Mesendoderm (in vitro differentiated cells): ENCODE measurements at regions not wholly inside any gene's neighbourhood (a gene's known extent, or its start where the extent isn't known, plus 50 kb on each side); places are given as distances from the start of the nearest gene placed in this dataset.
A peak's percentile ranks its signal among the peaks of the same experiment; 100 is the strongest.

Experiments used
- DNase-seq: peaks from one replicate; pipeline ENCODE4 v3.0.0; 2013
- H2AK5ac ChIP-seq: 2 replicates; pipeline ENCODE4 v1.6.1; 2013; ENCODE audit warnings: low read length, inconsistent platforms
- H2BK120ac ChIP-seq: 2 replicates; pipeline ENCODE4 v1.6.1; 2013; ENCODE audit warnings: low read depth, mild to moderate bottlenecking, low read length, moderate library complexity, mixed read lengths
- H2BK15ac ChIP-seq: replicated peaks from 2 replicates; pipeline ENCODE4 v1.6.1; 2013; ENCODE audit warnings: low read depth, mild to moderate bottlenecking, moderate library complexity
- H2BK5ac ChIP-seq: 2 replicates; pipeline ENCODE4 v1.6.1; 2013; ENCODE audit warnings: low read length, inconsistent platforms
- H3K18ac ChIP-seq: 2 replicates; pipeline ENCODE4 v1.6.1; 2013; ENCODE audit warnings: mild to moderate bottlenecking, low read length, mixed read lengths
- H3K23ac ChIP-seq: one replicate; pipeline ENCODE4 v1.6.1; 2013; ENCODE audit warnings: low read length
- H3K27ac ChIP-seq: 2 replicates; pipeline ENCODE4 v1.5.1; 2013; ENCODE audit warnings: low read depth, mild to moderate bottlenecking, inconsistent platforms, low read length, moderate library complexity
- H3K27me3 ChIP-seq: 2 replicates; pipeline ENCODE4 v1.6.1; 2013; ENCODE audit warnings: low read length, control low read depth, mild to moderate bottlenecking, inconsistent platforms; ENCODE audit not compliant: insufficient read depth, poor library complexity
- H3K36me3 ChIP-seq: 2 replicates; pipeline ENCODE4 v1.6.1; 2013; ENCODE audit warnings: low read length, inconsistent platforms; ENCODE audit not compliant: control insufficient read depth, insufficient read depth
- H3K4ac ChIP-seq: one replicate; pipeline ENCODE4 v1.6.1; 2013; ENCODE audit warnings: low read depth, mild to moderate bottlenecking, low read length, moderate library complexity
- H3K4me1 ChIP-seq: 2 replicates; pipeline ENCODE4 v1.6.1; 2013; ENCODE audit warnings: low read depth, low read length, inconsistent platforms; ENCODE audit not compliant: control insufficient read depth
- H3K4me2 ChIP-seq: 2 replicates; pipeline ENCODE4 v1.6.1; 2013; ENCODE audit warnings: low read length
- H3K4me3 ChIP-seq: 2 replicates; pipeline ENCODE4 v1.5.1; 2013; ENCODE audit warnings: mild to moderate bottlenecking, low read length
- H3K56ac ChIP-seq: one replicate; pipeline ENCODE4 v1.6.1; 2013; ENCODE audit warnings: low read length
- H3K79me1 ChIP-seq: 2 replicates; pipeline ENCODE4 v1.6.1; 2013; ENCODE audit warnings: low read length, inconsistent platforms
- H3K79me2 ChIP-seq: 2 replicates; pipeline ENCODE4 v1.6.1; 2013; ENCODE audit warnings: mild to moderate bottlenecking, low read length; ENCODE audit not compliant: control insufficient read depth, insufficient read depth
- H3K9ac ChIP-seq: 2 replicates; pipeline ENCODE4 v1.6.1; 2013; ENCODE audit warnings: low read length, inconsistent platforms
- H4K5ac ChIP-seq: one replicate; pipeline ENCODE4 v1.6.1; 2013; ENCODE audit warnings: low read length
- H4K8ac ChIP-seq: one replicate; pipeline ENCODE4 v1.6.1; 2013; ENCODE audit warnings: low read depth, mild to moderate bottlenecking, control low read depth, low read length, moderate library complexity
- WGBS: extraction: QIAGEN DNeasy Blood & Tissue Kit; methylation state at CpG from one replicate; pipeline ENCODE4 v1.1.7; 2013; ENCODE audit warnings: low lambda C conversion rate, missing lambda C conversion rate; ENCODE audit not compliant: insufficient coverage; ENCODE audit errors: extremely low coverage; 5-methylcytosine and 5-hydroxymethylcytosine counted together

- Histone ChIP-seq H3K79me2 (no peaks in the 10 kb centered on the region), H3K4me2 (no peak overlapping the region), H2AK5ac (no peak overlapping the region), H3K4ac (no peak overlapping the region), H3K18ac (no peak overlapping the region), H2BK120ac (no peak overlapping the region), H3K79me1 (no peaks in the 10 kb centered on the region), H4K8ac (no peak overlapping the region), H3K27ac (no peak overlapping the region), H3K36me3 (no peaks in the 10 kb centered on the region), H2BK5ac (no peak overlapping the region), H4K5ac (no peak overlapping the region), H3K27me3 (no peaks in the 10 kb centered on the region), H2BK15ac (no peak overlapping the region), H3K56ac (peak overlapping the region; percentile 57), H3K23ac (no peak overlapping the region), H3K4me3 (no peak overlapping the region), H3K9ac (no peak overlapping the region), H3K4me1 (no peaks in the 10 kb centered on the region)
- WGBS: no CpG with 5 or more reads among the region's 12 CpGs
- DNase-seq: no peak
Observed at GRCh38 chr9:129381481-129381957, 203.5 kb upstream of the IER5L start.

GRCh38 chr9:129380961-129381401 lies 202.9 kb upstream of the IER5L start:
- Histone ChIP-seq H2BK120ac (no peak overlapping the region), H3K4ac (no peak overlapping the region), H3K56ac (no peak overlapping the region), H4K5ac (no peak overlapping the region), H3K23ac (no peak overlapping the region), H3K4me1 (no peaks in the 10 kb centered on the region), H4K8ac (no peak overlapping the region), H2AK5ac (no peak overlapping the region), H3K27ac (no peak overlapping the region), H3K9ac (no peak overlapping the region), H3K4me3 (no peak overlapping the region), H3K79me2 (no peaks in the 10 kb centered on the region), H3K79me1 (no peaks in the 10 kb centered on the region), H3K18ac (no peak overlapping the region), H3K27me3 (no peaks in the 10 kb centered on the region), H3K4me2 (no peak overlapping the region), H3K36me3 (no peaks in the 10 kb centered on the region), H2BK5ac (no peak overlapping the region), H2BK15ac (no peak overlapping the region)
- whole genome bisulfite sequencing: no CpG with 5 or more reads among the region's 9 CpGs
- DNase-seq: peak; percentile 89

GRCh38 chr9:129379886-129380285 lies 201.8 kb upstream of the IER5L start:
- H3K4me3 ChIP-seq: no peak overlapping the region
- H3K4me1 ChIP-seq: no peaks in the 10 kb centered on the region
- no peak overlapping the region for H2BK5ac ChIP-seq
- no peaks in the 10 kb centered on the region for H3K79me1 ChIP-seq
- no peak for DNase-seq
- no CpG with 5 or more reads among the region's 8 CpGs for WGBS
- no peak overlapping the region for H3K23ac ChIP-seq
- H3K18ac ChIP-seq: no peak overlapping the region
- no peak overlapping the region for H4K8ac ChIP-seq
- H2AK5ac ChIP-seq: no peak overlapping the region
- H3K36me3 ChIP-seq: no peaks in the 10 kb centered on the region
- H3K79me2 ChIP-seq: no peaks in the 10 kb centered on the region
- H2BK120ac ChIP-seq: no peak overlapping the region
- no peak overlapping the region for H3K4me2 ChIP-seq
- no peak overlapping the region for H2BK15ac ChIP-seq
- H3K4ac ChIP-seq: no peak overlapping the region
- H3K27me3 ChIP-seq: no peaks in the 10 kb centered on the region
- no peak overlapping the region for H3K9ac ChIP-seq
- no peak overlapping the region for H3K56ac ChIP-seq
- H3K27ac ChIP-seq: no peak overlapping the region
- H4K5ac ChIP-seq: no peak overlapping the region

GRCh38 chr9:129379181-129379836 lies 201.2 kb upstream of the IER5L start:
- Histone ChIP-seq H3K27me3 (no peaks in the 10 kb centered on the region), H3K27ac (no peak overlapping the region), H3K56ac (no peak overlapping the region), H3K4me2 (no peak overlapping the region), H2BK15ac (no peak overlapping the region), H3K23ac (peak overlapping the region; percentile 94), H3K79me2 (no peaks in the 10 kb centered on the region), H3K36me3 (no peaks in the 10 kb centered on the region), H2BK5ac (no peak overlapping the region), H3K18ac (no peak overlapping the region), H3K79me1 (no peaks in the 10 kb centered on the region), H3K9ac (no peak overlapping the region), H3K4ac (no peak overlapping the region), H4K5ac (no peak overlapping the region), H2BK120ac (no peak overlapping the region), H3K4me1 (no peaks in the 10 kb centered on the region), H2AK5ac (no peak overlapping the region), H4K8ac (no peak overlapping the region), H3K4me3 (no peak overlapping the region)
- no peak for DNase-seq
- WGBS: no CpG with 5 or more reads among the region's 16 CpGs

GRCh38 chr9:129377931-129378661 lies 200.0 kb upstream of the IER5L start:
- no peak overlapping the region for H3K4me2 ChIP-seq
- no peak overlapping the region for H2AK5ac ChIP-seq
- H3K27me3 ChIP-seq: no peaks in the 10 kb centered on the region
- H3K79me2 ChIP-seq: no peaks in the 10 kb centered on the region
- H3K18ac ChIP-seq: no peak overlapping the region
- H3K27ac ChIP-seq: no peak overlapping the region
- H2BK120ac ChIP-seq: no peak overlapping the region
- H4K5ac ChIP-seq: no peak overlapping the region
- no peaks in the 10 kb centered on the region for H3K36me3 ChIP-seq
- H2BK5ac ChIP-seq: no peak overlapping the region
- H3K79me1 ChIP-seq: no peaks in the 10 kb centered on the region
- no peak overlapping the region for H3K4ac ChIP-seq
- no peak overlapping the region for H4K8ac ChIP-seq
- WGBS: no CpG with 5 or more reads among the region's 28 CpGs
- H3K23ac ChIP-seq: no peak overlapping the region
- no peaks in the 10 kb centered on the region for H3K4me1 ChIP-seq
- no peak overlapping the region for H2BK15ac ChIP-seq
- no peak overlapping the region for H3K9ac ChIP-seq
- no peak overlapping the region for H3K4me3 ChIP-seq
- no peak overlapping the region for H3K56ac ChIP-seq
- DNase-seq: no peak
